Esophagus muscularis mucosa (tissue), 4 donors: ENCODE measurements at regions not wholly inside any gene's neighbourhood (a gene's known extent, or its start where the extent isn't known, plus 50 kb on each side); places are given as distances from the start of the nearest gene placed in this dataset.
"Not testable (repeated sequence)": the region's sequence is repeated elsewhere in the genome, so short reads cannot be mapped to it uniquely, and the experiment has no call there.

Experiments
- DNase-seq: peaks from one replicate; pipeline ENCODE4 v3.0.0-alpha.2; 2017; ENCODE audit errors: extremely low spot score
- H3K27ac ChIP-seq, 4 donors: fragments of 200-600 bp; sonication (generic); replicated peaks in 1 of 4; 1 replicate in 3 of 4; 2 replicates in 1 of 4; pipeline ENCODE4 v1.5.1; 2016 to 2019; ENCODE audit warnings: mild to moderate bottlenecking in 1 of 4
- H3K27me3 ChIP-seq, 4 donors: fragments of 200-600 bp; sonication (generic); one replicate each; pipeline versions ENCODE4 v1.5.1 to v1.6.0; 2016 to 2019
- H3K36me3 ChIP-seq, 4 donors: fragments of 200-600 bp; sonication (generic); one replicate each; pipeline ENCODE4 v1.5.1; 2016 to 2019
- H3K4me1 ChIP-seq, 4 donors: fragments of 200-600 bp; sonication (generic); one replicate each; pipeline ENCODE4 v1.5.1; 2016 to 2019
- H3K4me3 ChIP-seq, 4 donors: fragments of 200-600 bp; sonication (generic); 1 replicate in 2 of 4; 2 replicates in 2 of 4; pipeline ENCODE4 v1.5.1; 2016 to 2019; ENCODE audit warnings: mild to moderate bottlenecking in 4 of 4, moderate library complexity in 1 of 4
- H3K9me3 ChIP-seq, 4 donors: fragments of 200-600 bp; sonication (generic); 1 replicate in 3 of 4; 2 replicates in 1 of 4; pipeline ENCODE4 v1.5.1; 2016 to 2019
- CTCF ChIP-seq, 3 experiments: fragments of 200-600 bp in 2 of 3; fragments of 450-650 bp in 1 of 3; sonication (generic) in 2 of 3; IDR thresholded peaks; one replicate each; pipeline ENCODE4 v1.5.1; 2017 to 2019; ENCODE audit warnings: antibody characterized with exemption in 3 of 3, mild to moderate bottlenecking in 2 of 3, moderate library complexity in 1 of 3
- EP300 ChIP-seq: sonication (generic); formaldehyde crosslinking; IDR thresholded peaks from one replicate; pipeline ENCODE4 v1.6.1; 2017; ENCODE audit warnings: antibody characterized with exemption
- POLR2A ChIP-seq: fragments of 450-650 bp; IDR thresholded peaks from one replicate; pipeline ENCODE4 v1.6.1; 2017; ENCODE audit warnings: antibody characterized with exemption, moderate library complexity, mild to moderate bottlenecking, low read depth
- POLR2AphosphoS5 ChIP-seq, 2 donors: sonication (generic); formaldehyde crosslinking; IDR thresholded peaks; one replicate each; pipeline ENCODE4 v1.6.1; 2017; ENCODE audit warnings: antibody characterized with exemption in 2 of 2
- WGBS: methylation state at CpG from one replicate; pipeline ENCODE4 v1.1.5; 2018; 5-methylcytosine and 5-hydroxymethylcytosine counted together
- intact Hi-C: fragments of 100-400 bp; cut with DNase I; formaldehyde crosslinking; loops from one replicate; pipeline ENCODE4 v1.15.1; 2023

GRCh38 chr2:215889240-215889969 lies 123.9 kb downstream of the MREG start:
- WGBS: 97% methylated on average over 4 of the region's 4 CpGs
- intact Hi-C loops, DNase-seq, H3K9me3 ChIP-seq, H3K4me3 ChIP-seq, H3K36me3 ChIP-seq, H3K27ac ChIP-seq, H3K27me3 ChIP-seq: not testable (repeated sequence)
- peaks cover 6 to 32% (median 30%) of the 10 kb centered on the region in 4 donors for H3K4me1 ChIP-seq

GRCh38 chr2:215888680-215889079 lies 124.7 kb downstream of the MREG start:
- H3K27me3 ChIP-seq: no peaks in the 10 kb centered on the region
- no peak overlapping the region for H3K4me3 ChIP-seq
- H3K9me3 ChIP-seq: no peaks in the 10 kb centered on the region
- intact Hi-C loops: no loop called here
- H3K27ac ChIP-seq: peak overlapping the region in 2 of 4 donors; percentile 23 to 33
- H3K4me1 ChIP-seq: peaks cover 7 to 38% (median 36%) of the 10 kb centered on the region in 4 donors
- TF ChIP-seq EP300: no peak
- no peak for TF ChIP-seq POLR2AphosphoS5 (IDR thresholded peaks at IDR 0.05)
- TF ChIP-seq CTCF (IDR thresholded peaks at IDR 0.05): no peak
- TF ChIP-seq POLR2A: no peak
- WGBS: 31% methylated on average over 2 of the region's 2 CpGs
- no peak for DNase-seq
- no peaks in the 10 kb centered on the region for H3K36me3 ChIP-seq

GRCh38 chr2:215887303-215887702 lies 126.0 kb downstream of the MREG start:
- intact Hi-C loops: no loop called here
- H3K4me3 ChIP-seq: no peak overlapping the region

GRCh38 chr2:215886022-215886421 lies 127.3 kb downstream of the MREG start:
- 93% methylated on average over 7 of the region's 7 CpGs for WGBS
- no peak for DNase-seq
- TF ChIP-seq CTCF (IDR thresholded peaks at IDR 0.05): no peak
- no peak for TF ChIP-seq POLR2A
- TF ChIP-seq EP300: no peak
- no peak for TF ChIP-seq POLR2AphosphoS5 (IDR thresholded peaks at IDR 0.05)
- no peak overlapping the region for H3K27ac ChIP-seq
- H3K27me3 ChIP-seq: no peaks in the 10 kb centered on the region
- no peak overlapping the region for H3K4me3 ChIP-seq
- H3K4me1 ChIP-seq: peaks cover 7 to 42% (median 34%) of the 10 kb centered on the region in 4 donors
- intact Hi-C loops: no loop called here
- no peaks in the 10 kb centered on the region for H3K9me3 ChIP-seq
- H3K36me3 ChIP-seq: no peaks in the 10 kb centered on the region

More at GRCh38 chr2:215887303-215887702, 126.0 kb downstream of the MREG start:
- H3K27me3 ChIP-seq: no peaks in the 10 kb centered on the region
- H3K4me1 ChIP-seq: peaks cover 7 to 39% (median 37%) of the 10 kb centered on the region in 4 donors
- no peak for DNase-seq
- no peak for TF ChIP-seq POLR2AphosphoS5 (IDR thresholded peaks at IDR 0.05)
- TF ChIP-seq CTCF (IDR thresholded peaks at IDR 0.05): no peak
- TF ChIP-seq EP300: no peak
- TF ChIP-seq POLR2A: no peak
- H3K9me3 ChIP-seq: no peaks in the 10 kb centered on the region
- WGBS: 56% methylated on average over 2 of the region's 2 CpGs
- H3K27ac ChIP-seq: no peak overlapping the region
- no peaks in the 10 kb centered on the region for H3K36me3 ChIP-seq

- no peak overlapping the region for H3K4me3 ChIP-seq
- peak overlapping the region in 1 of 4 donors; percentile 38 for H3K27ac ChIP-seq
- H3K4me1 ChIP-seq: peaks cover 7 to 42% (median 34%) of the 10 kb centered on the region in 4 donors
- no peak for TF ChIP-seq POLR2AphosphoS5 (IDR thresholded peaks at IDR 0.05)
- TF ChIP-seq EP300: no peak
- no peak for TF ChIP-seq POLR2A
- TF ChIP-seq CTCF (IDR thresholded peaks at IDR 0.05): no peak
- intact Hi-C loops: no loop called here
- no peaks in the 10 kb centered on the region for H3K9me3 ChIP-seq
- WGBS: 52% methylated on average over 2 of the region's 2 CpGs
- no peaks in the 10 kb centered on the region for H3K27me3 ChIP-seq
- H3K36me3 ChIP-seq: no peaks in the 10 kb centered on the region
- DNase-seq: no peak
Observed at GRCh38 chr2:215885536-215885935, 127.8 kb downstream of the MREG start.
